Mesenchymal stem cell (in vitro differentiated cells and primary cell): ENCODE measurements at regions not wholly inside any gene's neighbourhood (a gene's known extent, or its start where the extent isn't known, plus 50 kb on each side); places are given as distances from the start of the nearest gene placed in this dataset.

ENCODE experiments used
- DNase-seq: peaks from one replicate; pipeline ENCODE4 v3.0.0-alpha.2; 2013
- H2AFZ ChIP-seq: one replicate; pipeline ENCODE4 v1.6.1; 2013; ENCODE audit warnings: low read depth, mild to moderate bottlenecking, control low read depth, inconsistent platforms, low read length, moderate library complexity
- H2AK5ac ChIP-seq: 2 replicates; pipeline ENCODE4 v1.6.1; 2013; ENCODE audit warnings: low read length, moderate library complexity, mild to moderate bottlenecking, inconsistent platforms; ENCODE audit not compliant: severe bottlenecking
- H2BK120ac ChIP-seq: one replicate; pipeline ENCODE4 v1.6.1; 2013; ENCODE audit warnings: low read depth, mild to moderate bottlenecking, inconsistent platforms, low read length, moderate library complexity
- H2BK12ac ChIP-seq, 2 experiments: one replicate each; pipeline ENCODE4 v1.6.1; 2013; ENCODE audit warnings: inconsistent platforms in 2 of 2, low read length in 2 of 2, mild to moderate bottlenecking in 2 of 2, moderate library complexity in 2 of 2, control low read depth in 1 of 2
- H2BK15ac ChIP-seq: one replicate; pipeline ENCODE4 v1.6.1; 2013; ENCODE audit warnings: mild to moderate bottlenecking, low read depth, inconsistent platforms; ENCODE audit not compliant: poor library complexity, severe bottlenecking
- H2BK5ac ChIP-seq: 2 replicates; pipeline ENCODE4 v1.6.1; 2013; ENCODE audit warnings: low read depth, mild to moderate bottlenecking, low read length, control low read depth, inconsistent platforms; ENCODE audit not compliant: poor library complexity, severe bottlenecking
- H3K14ac ChIP-seq, 2 experiments: one replicate each; pipeline ENCODE4 v1.6.1; 2013; ENCODE audit warnings: inconsistent platforms in 2 of 2, low read length in 2 of 2, control low read depth in 1 of 2, mild to moderate bottlenecking in 1 of 2, moderate library complexity in 1 of 2
- H3K18ac ChIP-seq, 2 experiments: one replicate each; pipeline ENCODE4 v1.6.1; 2013; ENCODE audit warnings: inconsistent platforms in 2 of 2, low read length in 2 of 2, control low read depth in 1 of 2, low read depth in 1 of 2, mild to moderate bottlenecking in 1 of 2
- H3K23ac ChIP-seq, 2 experiments: one replicate each; pipeline ENCODE4 v1.6.1; 2013; ENCODE audit warnings: inconsistent platforms in 2 of 2, low read length in 2 of 2, mild to moderate bottlenecking in 2 of 2, moderate library complexity in 2 of 2, control low read depth in 1 of 2
- H3K27ac ChIP-seq: 2 replicates; pipeline ENCODE4 v1.5.1; 2013; ENCODE audit warnings: mild to moderate bottlenecking, moderate library complexity, low read length, control low read depth, inconsistent platforms; ENCODE audit not compliant: poor library complexity, severe bottlenecking
- H3K27me3 ChIP-seq, 2 experiments: 2 replicates each; pipeline versions ENCODE4 v1.6.1 to v1.7.0; 2013; ENCODE audit warnings: low read length in 2 of 2, mild to moderate bottlenecking in 2 of 2, moderate library complexity in 2 of 2, control low read depth in 1 of 2, inconsistent platforms in 1 of 2; ENCODE audit not compliant: control insufficient read depth in 1 of 2, insufficient read depth in 1 of 2
- H3K36me3 ChIP-seq, 2 experiments: 2 replicates each; pipeline versions ENCODE4 v1.6.1 to v1.7.0; 2013; ENCODE audit warnings: low read length in 2 of 2, control low read depth in 1 of 2, inconsistent platforms in 1 of 2, low read depth in 1 of 2, mild to moderate bottlenecking in 1 of 2; ENCODE audit not compliant: insufficient read depth in 2 of 2, control insufficient read depth in 1 of 2
- H3K4ac ChIP-seq, 2 experiments: one replicate each; pipeline ENCODE4 v1.6.1; 2013; ENCODE audit warnings: inconsistent platforms in 2 of 2, low read length in 2 of 2, mild to moderate bottlenecking in 2 of 2, moderate library complexity in 2 of 2, control low read depth in 1 of 2, low read depth in 1 of 2
- H3K4me1 ChIP-seq: 2 replicates; pipeline ENCODE4 v1.6.1; 2013; ENCODE audit warnings: low read depth, low read length, control low read depth; ENCODE audit not compliant: control insufficient read depth, insufficient read depth
- H3K4me2 ChIP-seq: 2 replicates; pipeline ENCODE4 v1.6.1; 2013; ENCODE audit warnings: low read length, mild to moderate bottlenecking, inconsistent platforms; ENCODE audit not compliant: poor library complexity, severe bottlenecking
- H3K4me3 ChIP-seq, 2 experiments: 2 replicates each; pipeline versions ENCODE4 v1.5.1 to v1.7.0; 2013; ENCODE audit warnings: low read length in 2 of 2, mild to moderate bottlenecking in 2 of 2, control low read depth in 1 of 2, low read depth in 1 of 2; ENCODE audit not compliant: insufficient read depth in 1 of 2
- H3K79me1 ChIP-seq: replicated peaks from 2 replicates; pipeline ENCODE4 v1.6.1; 2013; ENCODE audit warnings: mild to moderate bottlenecking, control low read depth, low read length, inconsistent platforms; ENCODE audit not compliant: poor library complexity, severe bottlenecking
- H3K9ac ChIP-seq: 2 replicates; pipeline ENCODE4 v1.7.0; 2013; ENCODE audit warnings: mild to moderate bottlenecking, low read length, moderate library complexity
- H3K9me3 ChIP-seq: 2 replicates; pipeline ENCODE4 v1.7.0; 2013; ENCODE audit warnings: mild to moderate bottlenecking, low read length; ENCODE audit not compliant: control insufficient read depth
- H4K8ac ChIP-seq: one replicate; pipeline ENCODE4 v1.6.1; 2013; ENCODE audit warnings: inconsistent platforms, mild to moderate bottlenecking, low read length, moderate library complexity
- H4K91ac ChIP-seq: one replicate; pipeline ENCODE4 v1.6.1; 2013; ENCODE audit warnings: mild to moderate bottlenecking, low read length, inconsistent platforms
- WGBS: methylation state at CpG from one replicate; pipeline ENCODE4 v1.1.7; 2013; ENCODE audit warnings: mixed read lengths; 5-methylcytosine and 5-hydroxymethylcytosine counted together

- no CpG with 5 or more reads among the region's 1 CpG for WGBS
Measured at GRCh38 chr15:79373113-79373512, 59.0 kb upstream of the MINAR1 start.

GRCh38 chr15:79373728-79374127 is 58.4 kb upstream of the MINAR1 start:
- no peak overlapping the region for H2BK120ac ChIP-seq
- no peak overlapping the region for H4K91ac ChIP-seq
- H3K4me1 ChIP-seq: no peaks in the 10 kb centered on the region
- H3K27me3 ChIP-seq: no peaks in the 10 kb centered on the region
- no peak overlapping the region for H3K4me2 ChIP-seq
- no peak overlapping the region for H2BK15ac ChIP-seq
- no peak overlapping the region for H2BK12ac ChIP-seq
- H3K9ac ChIP-seq: no peak overlapping the region
- H2BK5ac ChIP-seq: no peak overlapping the region
- H3K18ac ChIP-seq: no peak overlapping the region
- no peak for DNase-seq
- no peak overlapping the region for H2AK5ac ChIP-seq
- H3K27ac ChIP-seq: no peak overlapping the region
- no peak overlapping the region for H2AFZ ChIP-seq
- 63% methylated on average over 2 of the region's 2 CpGs for WGBS
- no peaks in the 10 kb centered on the region for H3K79me1 ChIP-seq
- no peak overlapping the region for H3K4me3 ChIP-seq
- H3K36me3 ChIP-seq: no peaks in the 10 kb centered on the region
- H3K4ac ChIP-seq: no peak overlapping the region
- no peak overlapping the region for H3K14ac ChIP-seq
- H3K9me3 ChIP-seq: no peaks in the 10 kb centered on the region
- no peak overlapping the region for H3K23ac ChIP-seq
- no peak overlapping the region for H4K8ac ChIP-seq

More at GRCh38 chr15:79373113-79373512, 59.0 kb upstream of the MINAR1 start:
- Histone ChIP-seq H3K4me2 (no peak overlapping the region), H3K4ac (no peak overlapping the region), H4K91ac (no peak overlapping the region), H3K23ac (no peak overlapping the region), H3K9ac (no peak overlapping the region), H3K27me3 (no peaks in the 10 kb centered on the region), H3K9me3 (no peaks in the 10 kb centered on the region), H2BK5ac (no peak overlapping the region), H2AK5ac (no peak overlapping the region), H3K4me3 (no peak overlapping the region), H3K4me1 (no peaks in the 10 kb centered on the region), H2BK12ac (no peak overlapping the region), H3K27ac (no peak overlapping the region), H2AFZ (no peak overlapping the region), H4K8ac (no peak overlapping the region), H3K36me3 (no peaks in the 10 kb centered on the region), H3K18ac (no peak overlapping the region), H2BK15ac (no peak overlapping the region), H3K79me1 (no peaks in the 10 kb centered on the region), H2BK120ac (no peak overlapping the region), H3K14ac (no peak overlapping the region)
- no peak for DNase-seq

GRCh38 chr15:79376383-79376782 is 55.8 kb upstream of the MINAR1 start:
- DNase-seq: no peak
- Histone ChIP-seq H2BK12ac (no peak overlapping the region), H2BK120ac (no peak overlapping the region), H3K4me3 (no peak overlapping the region), H3K23ac (no peak overlapping the region), H3K14ac (no peak overlapping the region), H3K4ac (no peak overlapping the region), H3K4me1 (no peaks in the 10 kb centered on the region), H2BK15ac (no peak overlapping the region), H3K9me3 (no peaks in the 10 kb centered on the region), H2BK5ac (no peak overlapping the region), H3K18ac (no peak overlapping the region), H3K4me2 (no peak overlapping the region), H4K91ac (no peak overlapping the region), H3K27ac (no peak overlapping the region), H3K27me3 (no peaks in the 10 kb centered on the region), H3K36me3 (no peaks in the 10 kb centered on the region), H2AK5ac (no peak overlapping the region), H4K8ac (no peak overlapping the region), H3K9ac (no peak overlapping the region), H2AFZ (no peak overlapping the region), H3K79me1 (no peaks in the 10 kb centered on the region)
- WGBS: 100% methylated on average over 1 of the region's 3 CpGs

- Histone ChIP-seq H3K4me2 (no peak overlapping the region), H3K14ac (no peak overlapping the region), H3K18ac (no peak overlapping the region), H3K27me3 (no peaks in the 10 kb centered on the region), H2BK15ac (no peak overlapping the region), H2BK5ac (no peak overlapping the region), H2AFZ (no peak overlapping the region), H3K27ac (no peak overlapping the region), H2BK12ac (no peak overlapping the region), H3K9ac (no peak overlapping the region), H3K9me3 (no peaks in the 10 kb centered on the region), H3K23ac (no peak overlapping the region), H4K8ac (no peak overlapping the region), H2AK5ac (no peak overlapping the region), H3K4me3 (no peak overlapping the region), H3K79me1 (no peaks in the 10 kb centered on the region), H3K4ac (no peak overlapping the region), H4K91ac (no peak overlapping the region), H3K4me1 (no peaks in the 10 kb centered on the region), H2BK120ac (no peak overlapping the region), H3K36me3 (peaks cover 0 to 7% of the 10 kb centered on the region in 2 experiments)
- 96% methylated on average over 2 of the region's 3 CpGs for WGBS
- no peak for DNase-seq
Measured at GRCh38 chr15:79378394-79379109, 53.6 kb upstream of the MINAR1 start.
